GM21723 (cell line): ENCODE measurements at regions not wholly inside any gene's neighbourhood (a gene's known extent, or its start where the extent isn't known, plus 50 kb on each side); places are given as distances from the start of the nearest gene placed in this dataset.

Source experiments
- ATAC-seq: cut with Tn5 transposase; IDR thresholded peaks from one replicate; pipeline ENCODE4 v1.9.1; 2021; ENCODE audit warnings: mild to moderate bottlenecking, moderate library complexity; ENCODE audit not compliant: unreplicated experiment

DNA sequence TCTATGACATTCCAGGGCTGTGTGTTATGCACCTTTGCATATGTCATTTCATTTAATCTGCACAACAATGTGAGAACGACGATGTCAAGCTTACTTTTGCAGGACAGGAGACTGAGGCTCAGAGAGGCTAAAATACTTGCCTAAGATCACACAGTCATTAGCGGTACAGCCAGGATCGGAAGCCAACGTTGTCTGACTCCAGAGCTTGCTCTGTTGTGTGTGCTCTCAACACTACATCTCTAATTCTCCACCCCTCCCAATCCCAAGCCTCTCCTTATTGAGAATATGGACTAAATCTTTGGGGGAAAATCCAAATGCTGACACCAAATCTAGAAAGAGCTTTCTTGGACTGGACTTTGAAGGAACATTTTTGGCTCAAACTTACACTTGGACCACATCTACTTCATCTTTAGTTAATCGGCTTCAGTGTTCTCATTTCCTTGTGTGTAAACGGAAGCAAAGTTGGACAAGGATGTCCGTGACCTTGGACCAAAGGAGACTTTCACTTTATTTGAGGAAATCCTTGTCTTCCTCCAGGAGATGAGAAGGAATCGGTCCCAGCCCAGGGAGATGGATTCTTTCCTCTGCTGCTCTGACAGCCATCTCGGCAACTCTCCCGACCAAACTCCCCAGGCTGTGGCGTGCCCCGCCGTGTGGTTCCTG is 242.4 kb downstream of the LPIN1 start:
- no peak for ATAC-seq

DNA sequence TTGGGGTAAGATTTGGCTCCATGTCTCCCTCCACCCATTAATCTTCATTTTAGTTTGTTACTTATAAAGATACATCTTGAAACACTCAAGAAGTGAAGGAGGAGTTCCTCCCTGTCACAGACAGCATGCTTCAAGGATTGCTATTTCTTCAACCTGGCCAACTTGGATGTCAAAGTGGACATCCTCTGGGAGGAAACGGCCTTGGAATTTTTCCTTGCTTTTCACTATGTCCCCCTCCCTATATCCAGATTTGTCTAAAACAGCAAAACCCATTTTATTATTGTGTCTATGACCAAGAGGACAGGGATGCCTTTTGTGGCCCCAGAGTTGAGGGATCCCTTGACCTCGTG is 242.9 kb downstream of the LPIN1 start:
- no peak for ATAC-seq

DNA sequence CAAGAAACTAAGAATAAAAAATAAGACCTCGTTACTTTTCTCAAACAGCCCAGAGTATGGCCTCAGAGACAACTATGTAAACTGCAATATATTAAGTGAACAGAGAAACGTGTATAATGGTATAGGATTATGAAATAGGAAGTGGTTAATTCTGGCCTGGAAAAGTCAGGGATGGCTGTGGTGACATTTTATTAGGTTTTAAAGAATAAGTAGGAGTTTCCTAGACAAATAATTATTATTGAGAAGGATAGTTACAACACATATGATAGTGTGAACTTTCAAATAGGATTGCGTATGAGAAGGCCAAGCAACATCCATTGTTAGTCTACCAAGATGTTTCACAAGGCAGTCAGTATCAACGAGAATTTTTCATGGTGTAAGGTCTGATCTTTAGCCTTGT is 244.1 kb downstream of the LPIN1 start:
- no peak for ATAC-seq

DNA sequence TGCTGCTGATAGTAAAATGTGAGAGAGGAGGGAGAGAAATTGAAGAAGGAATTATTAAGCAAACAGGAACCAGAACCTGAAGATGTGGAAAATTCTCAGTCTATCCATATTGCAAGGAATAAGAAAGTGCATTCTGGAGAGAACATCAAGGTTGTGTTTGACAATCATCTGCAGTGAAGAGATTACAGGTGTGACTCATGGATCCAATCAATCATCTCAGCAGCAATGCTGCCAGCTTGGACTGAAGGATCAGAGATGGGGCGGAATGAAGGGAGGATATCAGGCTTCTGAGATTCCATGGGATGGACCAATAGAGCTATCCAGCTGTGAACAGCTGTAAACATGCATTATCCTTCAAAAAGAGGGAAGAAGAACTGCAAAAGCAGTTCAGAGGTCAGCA is 247.3 kb downstream of the LPIN1 start:
- ATAC-seq, result no peak

DNA sequence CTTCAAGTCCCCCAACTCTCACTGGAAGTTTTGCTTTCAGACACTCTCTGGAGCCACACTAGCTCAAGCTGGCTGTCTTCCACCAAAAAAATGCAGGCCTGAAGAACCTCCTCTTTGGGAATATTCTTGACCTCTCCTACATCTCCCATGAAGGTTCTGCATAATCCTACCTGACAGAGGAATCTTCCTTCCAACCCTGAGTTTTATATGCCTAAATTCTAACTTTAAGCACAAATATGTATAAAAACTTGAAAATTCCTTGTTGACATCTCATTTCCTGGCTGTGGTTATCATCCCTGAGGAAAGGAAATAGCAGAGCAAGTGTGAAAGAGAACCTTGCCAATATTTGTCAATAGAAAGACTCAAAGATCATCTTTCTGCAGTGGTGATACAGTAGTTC is 249.0 kb downstream of the LPIN1 start:
- no peak for ATAC-seq

DNA sequence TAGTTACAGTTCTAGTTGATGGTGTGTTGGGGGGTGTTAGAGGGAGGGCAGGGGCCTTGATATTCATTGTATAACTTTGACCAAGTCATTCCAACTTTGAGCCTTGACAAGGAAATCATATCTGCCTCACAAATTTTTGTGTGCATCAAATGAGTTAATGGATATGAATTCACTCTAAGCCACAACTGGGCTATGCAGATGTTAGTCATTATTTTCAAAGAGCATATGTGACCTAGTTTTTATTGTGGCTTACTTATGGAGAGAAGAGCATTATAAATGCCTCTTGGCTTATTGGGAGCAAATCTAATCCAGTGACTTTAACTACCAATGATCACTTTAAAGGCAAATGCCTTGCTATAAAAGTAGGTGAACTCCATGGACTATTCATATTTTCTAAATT is 250.2 kb downstream of the LPIN1 start:
- ATAC-seq, result no peak

DNA sequence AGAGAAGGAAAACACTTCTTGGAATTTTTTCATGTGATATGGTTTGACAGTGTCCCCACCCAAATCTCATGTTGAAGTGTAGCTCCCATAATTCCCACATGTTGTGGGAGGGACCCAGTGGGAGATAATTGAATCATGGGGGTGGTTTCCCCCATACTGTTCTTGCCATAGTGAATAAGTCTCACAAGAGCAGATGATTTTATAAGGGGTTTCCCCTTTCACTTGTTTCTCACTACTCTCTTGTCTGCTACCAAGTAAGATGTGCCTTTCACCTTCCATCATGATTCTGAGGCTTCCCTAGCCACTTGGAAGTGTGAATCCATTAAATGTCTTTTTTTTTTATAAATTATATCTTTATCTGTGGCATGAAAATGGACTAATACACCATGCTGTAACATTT is 250.7 kb downstream of the LPIN1 start:
- ATAC-seq, result no peak

DNA sequence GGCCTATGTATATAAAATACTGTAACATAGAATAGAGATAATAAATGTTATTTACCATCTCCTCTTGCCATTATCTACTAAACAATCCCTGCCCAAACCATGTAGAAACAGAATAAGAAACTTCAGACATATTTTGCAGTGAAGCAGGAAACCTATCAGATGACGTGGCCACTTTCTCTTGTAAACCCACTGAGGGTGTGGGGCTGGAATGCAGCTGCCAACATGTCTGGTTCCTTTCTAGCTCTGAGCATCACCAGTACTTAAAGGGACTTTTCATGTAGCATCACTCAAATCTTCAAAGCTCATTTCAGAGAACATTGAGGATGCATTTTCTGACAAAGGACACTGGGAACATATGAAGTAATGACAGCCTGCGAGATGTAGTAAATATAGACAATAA is 251.8 kb downstream of the LPIN1 start:
- ATAC-seq, result no peak

DNA sequence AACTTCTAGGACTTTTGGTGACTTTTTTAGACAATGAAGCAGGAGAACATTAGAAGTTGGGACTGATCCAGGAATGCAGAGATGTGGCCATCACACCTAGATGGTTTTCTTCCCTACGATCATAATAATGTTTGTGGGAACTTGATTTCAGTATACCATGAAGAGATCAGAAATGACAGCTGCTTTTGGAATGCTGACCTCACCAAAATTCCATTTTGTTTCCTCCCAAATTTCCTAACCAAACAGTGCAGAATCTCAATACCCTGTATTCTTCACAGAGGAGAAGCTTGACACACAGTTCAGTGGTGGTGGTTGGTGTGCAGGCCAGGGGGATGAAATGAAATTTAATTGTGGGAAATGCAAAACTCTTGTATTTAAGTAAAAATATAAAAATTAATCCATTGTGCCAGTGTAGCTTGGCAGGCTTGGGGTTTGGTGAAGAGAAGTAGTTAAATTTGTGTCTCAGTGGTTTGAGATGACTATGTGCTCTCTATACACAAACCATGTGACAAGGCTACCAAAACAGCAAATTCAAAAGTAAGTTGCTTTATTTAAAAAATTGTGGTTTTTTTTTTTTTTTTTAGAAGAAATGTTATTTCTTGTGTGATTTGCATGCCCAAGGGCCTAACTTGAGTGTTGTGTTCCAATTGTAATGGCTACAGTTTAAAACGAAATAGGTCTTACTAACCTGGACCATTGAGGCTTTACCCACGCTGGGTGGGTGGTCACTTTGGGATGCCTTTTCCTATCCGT is 252.4 kb downstream of the LPIN1 start:
- ATAC-seq, result peak; percentile 62

DNA sequence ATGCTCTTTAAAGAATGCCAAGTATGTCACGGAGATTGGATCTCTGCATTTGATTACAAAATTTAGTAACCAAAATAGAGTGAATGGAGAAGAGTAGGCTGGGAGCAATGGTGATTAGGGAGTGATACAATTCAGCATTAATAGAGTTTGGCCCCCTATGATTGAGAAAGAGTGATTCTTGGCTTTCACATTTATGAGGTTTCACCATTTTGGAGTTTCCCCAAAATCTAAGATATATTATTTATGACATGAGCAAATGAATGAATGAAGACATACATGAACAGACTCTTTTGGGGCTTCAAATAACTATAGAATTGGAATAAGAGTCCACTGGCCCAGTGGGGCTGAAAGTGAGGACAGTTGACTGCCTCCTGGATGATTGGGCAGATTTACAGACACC is 255.2 kb downstream of the LPIN1 start:
- ATAC-seq, result no peak

DNA sequence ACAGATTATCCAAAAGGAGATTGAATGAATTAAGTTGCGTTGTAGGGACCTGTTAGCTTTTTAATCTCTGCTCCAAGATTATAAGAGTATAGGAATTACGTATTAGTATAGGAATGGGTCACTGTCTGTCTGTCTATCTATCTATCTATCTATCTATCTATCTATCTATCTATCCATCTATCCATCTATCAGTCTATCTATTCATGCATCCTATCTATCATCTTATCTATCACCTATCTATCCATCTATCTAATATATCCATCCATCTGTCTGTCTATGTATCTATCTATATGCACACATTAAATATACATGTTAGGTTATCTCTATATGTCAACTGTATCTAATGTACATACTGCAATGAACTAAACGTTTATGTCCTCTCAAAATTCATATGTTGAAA is 255.8 kb downstream of the LPIN1 start:
- ATAC-seq, result no peak

DNA sequence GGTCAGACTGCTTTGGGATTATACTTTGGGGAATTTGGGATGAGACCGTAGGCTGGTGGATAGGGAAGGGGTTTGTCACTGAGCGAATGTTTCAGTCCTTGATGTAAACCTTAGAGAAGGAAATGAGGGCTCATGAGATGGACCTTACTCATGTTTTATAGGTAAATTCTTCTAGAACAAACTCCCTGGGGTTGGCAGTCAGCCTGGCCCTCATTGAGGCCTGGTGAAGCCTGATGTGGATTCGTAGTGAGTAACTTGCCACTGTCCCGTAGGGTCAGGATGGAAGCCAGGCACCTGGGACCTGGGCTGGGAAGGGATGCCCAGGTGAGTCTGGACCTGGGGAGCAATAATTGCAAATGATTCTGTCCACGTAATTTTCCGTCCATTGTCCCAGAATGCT is 258.3 kb downstream of the LPIN1 start:
- no peak for ATAC-seq

DNA sequence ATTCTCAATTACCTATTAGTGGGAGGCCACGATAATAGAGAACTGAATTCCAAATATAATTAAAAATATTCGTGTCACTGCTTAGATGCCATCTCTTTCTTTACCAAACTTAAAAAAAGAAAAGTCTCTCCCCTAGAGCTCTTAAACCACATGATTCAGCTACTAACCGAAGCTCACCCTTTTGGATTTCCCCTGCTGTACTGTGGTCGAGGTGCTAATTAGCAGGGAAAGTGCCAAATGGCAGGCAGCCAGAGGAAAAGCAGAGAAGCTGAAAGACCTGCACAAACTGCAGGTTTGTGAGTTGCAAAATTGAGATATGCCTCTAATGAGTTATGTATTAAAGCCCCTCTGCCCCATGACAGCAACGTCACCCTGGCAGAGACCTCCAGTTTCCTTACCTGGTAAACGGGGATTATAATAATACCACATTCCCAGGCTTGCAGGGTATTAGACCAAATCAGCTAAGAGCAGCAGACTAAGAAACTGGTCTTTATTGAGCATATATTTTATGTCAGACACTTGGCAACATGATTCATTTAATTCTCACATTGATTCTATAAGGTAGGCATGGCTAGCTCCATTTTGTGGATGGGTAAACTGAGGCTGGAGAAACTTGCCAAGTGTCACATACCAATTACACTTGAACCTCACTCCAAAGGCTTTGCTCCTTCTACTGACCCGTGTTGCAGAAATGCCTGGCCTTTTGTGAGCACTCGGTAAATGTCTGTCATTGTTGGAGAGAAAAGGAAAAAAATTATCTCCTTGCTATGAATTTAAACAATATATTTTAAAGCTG is 259.7 kb downstream of the LPIN1 start:
- ATAC-seq, result peak; percentile 83

DNA sequence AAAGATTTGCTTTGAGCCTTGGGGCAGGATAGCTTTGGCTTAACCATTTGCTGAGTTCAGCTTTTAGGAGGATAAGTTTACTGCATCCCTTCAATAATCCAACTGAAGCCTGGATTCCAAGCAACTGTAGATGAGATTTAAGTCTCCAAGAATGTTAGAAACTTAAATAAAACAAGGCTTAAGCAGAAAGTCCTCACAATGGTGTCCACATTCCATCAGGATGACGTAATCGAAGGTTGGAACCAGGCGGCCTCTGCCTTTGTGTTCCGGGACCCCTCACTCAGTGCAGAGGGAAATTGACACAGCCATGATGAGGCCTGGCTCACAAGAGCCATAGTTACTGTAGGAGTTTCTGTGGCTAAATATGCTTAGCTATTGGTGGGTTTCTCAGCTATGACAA is 260.4 kb downstream of the LPIN1 start:
- no peak for ATAC-seq

DNA sequence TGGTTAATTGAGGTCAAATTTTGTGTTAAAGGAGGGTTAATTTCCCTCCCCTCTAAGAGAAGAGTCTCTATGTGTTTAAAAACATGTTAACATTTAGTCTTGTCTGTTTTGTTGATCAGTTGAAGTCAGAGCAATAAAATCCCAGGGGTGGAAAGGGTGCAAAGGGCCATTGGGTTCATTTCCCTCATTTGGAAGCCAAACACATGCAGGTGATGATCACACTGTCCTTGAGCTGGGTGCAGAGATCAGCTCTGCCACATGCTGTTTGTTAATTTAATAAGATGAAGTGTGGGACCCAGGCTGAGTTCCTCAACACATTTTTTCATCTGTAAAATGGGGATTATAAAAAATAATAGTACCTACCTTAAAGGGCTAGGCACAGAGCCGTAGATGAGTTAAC is 260.9 kb downstream of the LPIN1 start:
- ATAC-seq, result no peak

DNA sequence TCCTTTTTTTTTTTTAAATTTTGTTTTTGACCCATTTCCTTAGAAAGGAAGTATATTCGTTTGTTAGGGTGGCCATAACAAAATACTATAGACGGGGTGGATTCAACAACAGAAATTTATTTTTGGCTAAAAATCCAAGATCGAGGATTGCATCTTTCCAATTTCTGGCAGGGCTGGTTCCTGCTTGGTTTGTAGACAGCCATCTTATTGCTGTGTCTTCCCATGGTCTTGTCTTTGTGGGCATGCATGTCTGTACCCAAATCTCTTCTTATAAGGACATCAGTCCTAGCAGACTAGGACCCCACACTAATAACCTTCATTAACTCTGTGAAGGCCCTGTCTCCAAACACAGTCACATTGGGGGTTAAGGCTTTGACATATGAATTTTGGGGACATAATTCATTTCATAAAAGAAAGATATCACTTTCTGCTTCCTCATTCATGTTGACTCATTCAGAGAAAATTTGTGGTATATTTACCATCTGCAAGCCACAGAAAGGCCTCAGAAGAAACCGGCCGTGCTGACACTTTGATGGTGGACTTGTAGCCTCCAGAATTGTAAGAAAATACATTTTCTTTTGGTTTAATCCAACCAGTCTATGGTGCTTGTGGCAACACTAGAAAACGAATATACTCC is 262.1 kb downstream of the LPIN1 start:
- ATAC-seq, result peak; percentile 83

DNA sequence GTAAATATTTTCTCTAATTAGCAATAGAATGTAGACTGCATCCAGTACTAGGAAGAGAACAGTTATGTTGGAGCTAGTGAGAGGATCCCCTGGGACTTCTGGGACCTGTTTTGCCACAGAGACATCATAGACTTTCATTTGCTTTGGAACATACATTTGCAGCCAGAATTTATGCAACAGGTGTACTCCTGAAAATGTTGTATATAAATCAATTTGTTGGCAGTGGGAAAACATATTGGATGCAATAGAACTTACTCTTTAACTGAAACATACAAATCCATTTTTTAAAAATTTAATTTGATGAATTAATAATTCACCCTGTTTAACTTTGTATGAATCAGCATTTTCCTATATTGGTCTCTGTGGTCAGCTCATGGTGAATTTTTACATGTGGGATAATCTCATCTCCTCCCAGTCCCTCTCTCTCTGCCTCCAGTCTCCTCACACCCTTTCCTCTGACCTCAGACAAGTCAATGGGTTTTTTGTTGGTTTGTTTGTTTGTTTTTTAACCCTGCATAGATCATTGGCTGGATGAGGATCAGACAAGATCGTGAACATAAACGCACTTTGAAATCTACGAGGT is 263.0 kb downstream of the LPIN1 start:
- no peak for ATAC-seq

DNA sequence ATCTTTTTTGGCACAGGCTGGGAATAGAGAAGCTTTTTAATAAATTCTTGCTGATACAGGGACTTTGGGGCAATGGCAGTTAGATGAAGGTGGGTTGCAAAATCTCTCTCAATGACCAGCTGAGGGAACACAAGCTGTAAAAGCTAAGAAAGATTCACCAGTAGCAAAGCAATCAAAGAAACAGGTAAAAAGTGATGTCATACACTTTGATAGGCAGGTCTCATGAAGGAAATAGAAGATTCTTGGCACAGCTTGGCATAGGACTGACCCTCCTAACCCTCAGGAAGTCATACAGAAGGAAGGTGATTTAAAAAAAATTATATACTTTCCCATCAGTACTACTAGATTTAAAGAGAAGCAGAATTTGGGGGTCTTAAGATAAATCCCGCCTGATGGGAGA is 263.6 kb downstream of the LPIN1 start:
- no peak for ATAC-seq

DNA sequence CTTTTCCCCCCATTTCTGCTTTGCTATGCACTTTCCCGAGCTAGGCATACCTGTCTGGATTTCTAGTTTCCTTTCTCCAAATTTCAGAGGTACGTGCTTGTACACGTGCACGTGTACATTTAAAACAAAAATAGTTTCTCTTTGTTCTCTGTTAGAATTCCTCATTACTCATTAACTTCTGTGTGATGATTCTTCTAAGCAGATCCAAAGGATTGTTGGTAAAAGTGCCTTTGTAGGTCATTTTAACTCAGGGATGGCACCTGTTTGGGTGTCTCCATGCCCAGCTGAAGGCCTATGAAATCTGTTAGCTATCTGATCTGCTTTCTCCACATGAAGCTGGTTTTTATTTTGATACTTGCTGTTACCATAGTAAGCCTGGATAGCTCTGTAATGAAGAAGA is 264.3 kb downstream of the LPIN1 start:
- ATAC-seq, result no peak

DNA sequence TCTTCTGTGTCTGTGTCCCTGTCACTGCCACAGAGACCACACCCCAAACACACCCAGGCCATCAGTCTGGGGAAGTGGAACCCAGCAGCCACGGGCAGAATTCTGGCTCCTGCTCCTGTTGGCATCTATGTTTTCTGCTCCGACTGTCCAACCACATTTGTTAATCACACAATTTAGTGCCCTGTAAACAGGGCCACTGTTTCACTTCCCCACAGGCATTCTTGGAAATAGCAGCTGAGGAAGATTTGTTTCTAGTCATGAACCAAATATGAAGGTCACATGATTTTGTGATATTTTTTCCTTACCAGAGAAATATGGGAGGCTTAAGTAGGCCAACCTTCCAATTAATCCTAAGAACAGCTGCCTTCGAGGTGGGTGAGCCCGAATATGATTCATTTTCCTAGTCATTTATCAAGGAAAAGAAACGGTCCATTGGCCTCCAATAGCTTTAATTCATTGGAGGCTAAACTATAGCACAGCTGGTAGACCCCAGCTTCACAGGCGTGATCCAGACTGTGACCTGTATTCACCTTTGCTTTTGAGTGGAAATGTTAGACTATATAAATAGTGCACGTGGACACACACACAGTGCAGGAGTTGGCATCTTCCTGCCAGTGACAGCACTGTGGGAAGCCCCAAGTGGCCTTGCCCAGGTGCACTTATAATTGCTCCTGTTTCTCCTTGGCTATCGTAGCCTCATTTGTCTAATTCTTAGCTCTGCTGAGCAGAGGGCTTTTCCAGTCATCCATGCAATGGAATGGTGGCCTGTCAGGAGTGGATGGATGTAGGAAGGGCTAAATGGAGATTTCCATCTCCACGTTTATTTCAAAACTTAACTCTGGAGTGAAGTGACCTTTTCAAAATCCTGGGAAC is 267.9 kb downstream of the LPIN1 start:
- ATAC-seq, result no peak
